CD4-positive, CD25-positive, alpha-beta regulatory T cell (primary cell): ENCODE measurements at regions not wholly inside any gene's neighbourhood (a gene's known extent, or its start where the extent isn't known, plus 50 kb on each side); places are given as distances from the start of the nearest gene placed in this dataset.

Experiments used
- ATAC-seq, 2 donors: fragments of 150-1000 bp; cut with Tn5 transposase; one replicate each; pipeline ENCODE4 v1.10.0; 2021; ENCODE audit warnings: low read depth in 2 of 2, moderate number of reproducible peaks in 2 of 2, moderate library complexity in 1 of 2
- DNase-seq, 3 donors: peaks; one replicate each; pipeline versions ENCODE4 v3.0.0 to v3.0.0-alpha.2; 2012 to 2022; ENCODE audit warnings: mixed read lengths in 1 of 3
- H3K27ac ChIP-seq: one replicate; pipeline ENCODE4 v1.7.0; 2013; ENCODE audit warnings: mild to moderate bottlenecking, low read length; ENCODE audit not compliant: insufficient read depth, poor library complexity, severe bottlenecking
- H3K27me3 ChIP-seq: one replicate; pipeline ENCODE4 v1.7.0; 2013; ENCODE audit warnings: low read length; ENCODE audit not compliant: control insufficient read depth, insufficient read depth
- H3K36me3 ChIP-seq: one replicate; pipeline ENCODE4 v1.7.0; 2013; ENCODE audit warnings: mild to moderate bottlenecking, low read length, moderate library complexity; ENCODE audit not compliant: control insufficient read depth, insufficient read depth
- H3K4me1 ChIP-seq: 2 replicates; pipeline ENCODE4 v1.7.0; 2013; ENCODE audit warnings: mild to moderate bottlenecking, low read length; ENCODE audit not compliant: insufficient read depth, control insufficient read depth, poor library complexity, severe bottlenecking
- H3K4me3 ChIP-seq: one replicate; pipeline ENCODE4 v1.7.0; 2013; ENCODE audit warnings: low read depth, mild to moderate bottlenecking, low read length, moderate library complexity
- H3K9me3 ChIP-seq, 2 experiments: 1 replicate in 1 of 2; 2 replicates in 1 of 2; pipeline ENCODE4 v1.7.0; 2013; ENCODE audit warnings: low read length in 2 of 2, mild to moderate bottlenecking in 1 of 2, moderate library complexity in 1 of 2; ENCODE audit not compliant: control insufficient read depth in 2 of 2
- H3K27ac Mint-ChIP-seq, 3 donors: one replicate each; pipeline ENCODE4 v1.8.0; 2020 to 2022; ENCODE audit warnings: mild to moderate bottlenecking in 3 of 3, mixed read lengths in 3 of 3, moderate library complexity in 2 of 3
- H3K27me3 Mint-ChIP-seq: one replicate; pipeline ENCODE4 v1.8.0; 2022; ENCODE audit warnings: mild to moderate bottlenecking, mixed read lengths
- H3K36me3 Mint-ChIP-seq: one replicate; pipeline ENCODE4 v1.8.0; 2020; ENCODE audit warnings: mixed read lengths
- H3K4me1 Mint-ChIP-seq, 4 donors: one replicate each; pipeline ENCODE4 v1.8.0; 2020 to 2022; ENCODE audit warnings: mixed read lengths in 4 of 4, mild to moderate bottlenecking in 1 of 4
- H3K4me3 Mint-ChIP-seq, 4 donors: one replicate each; pipeline ENCODE4 v1.8.0; 2020 to 2022; ENCODE audit warnings: mild to moderate bottlenecking in 4 of 4, mixed read lengths in 4 of 4, moderate library complexity in 3 of 4
- H3K9me3 Mint-ChIP-seq, 7 donors: one replicate each; pipeline ENCODE4 v1.8.0; 2020 to 2022; ENCODE audit warnings: mixed read lengths in 7 of 7, mild to moderate bottlenecking in 3 of 7, moderate library complexity in 2 of 7

- no peak overlapping the region for H3K27ac Mint-ChIP-seq
- peaks cover 18% of the 10 kb centered on the region for H3K27me3 Mint-ChIP-seq
- DNase-seq, result no peak
- H3K9me3 ChIP-seq, result no peaks in the 10 kb centered on the region
- H3K4me3 Mint-ChIP-seq, result no peak overlapping the region
- no peaks in the 10 kb centered on the region for H3K36me3 Mint-ChIP-seq
- no peaks in the 10 kb centered on the region for H3K4me1 ChIP-seq
- peaks cover 0 to 3% (median 0%) of the 10 kb centered on the region in 7 donors for H3K9me3 Mint-ChIP-seq
- no peak for ATAC-seq
- H3K4me1 Mint-ChIP-seq, result no peaks in the 10 kb centered on the region
- H3K27me3 ChIP-seq, result peaks cover 7% of the 10 kb centered on the region
- H3K4me3 ChIP-seq, result no peak overlapping the region
- no peaks in the 10 kb centered on the region for H3K36me3 ChIP-seq
- no peak overlapping the region for H3K27ac ChIP-seq
Observed at GRCh38 chr1:38546636-38547035, 312.9 kb downstream of the RRAGC start.

GRCh38 chr1:38541223-38541622 is 318.3 kb downstream of the RRAGC start:
- Mint-ChIP-seq H3K9me3 (peaks cover 0 to 3% (median 0%) of the 10 kb centered on the region in 7 donors), H3K36me3 (no peaks in the 10 kb centered on the region), H3K27me3 (peaks cover 21% of the 10 kb centered on the region), H3K4me1 (no peaks in the 10 kb centered on the region), H3K27ac (no peak overlapping the region), H3K4me3 (no peak overlapping the region)
- ATAC-seq (no peak), DNase-seq (no peak)
- Histone ChIP-seq H3K27me3 (peaks cover 13% of the 10 kb centered on the region), H3K9me3 (no peaks in the 10 kb centered on the region), H3K27ac (no peak overlapping the region), H3K4me3 (no peak overlapping the region), H3K36me3 (no peaks in the 10 kb centered on the region), H3K4me1 (no peaks in the 10 kb centered on the region)

- no peak overlapping the region for H3K27ac ChIP-seq
- no peaks in the 10 kb centered on the region for H3K4me1 Mint-ChIP-seq
- H3K27me3 ChIP-seq, result peaks cover 13% of the 10 kb centered on the region
- H3K36me3 ChIP-seq, result no peaks in the 10 kb centered on the region
- DNase-seq, result no peak
- no peak overlapping the region for H3K4me3 Mint-ChIP-seq
- no peak for ATAC-seq
- no peak overlapping the region for H3K4me3 ChIP-seq
- no peaks in the 10 kb centered on the region for H3K36me3 Mint-ChIP-seq
- no peaks in the 10 kb centered on the region for H3K4me1 ChIP-seq
- no peak overlapping the region for H3K27ac Mint-ChIP-seq
- H3K27me3 Mint-ChIP-seq, result peaks cover 18% of the 10 kb centered on the region
- H3K9me3 Mint-ChIP-seq, result peaks cover 0 to 3% (median 0%) of the 10 kb centered on the region in 7 donors
- no peaks in the 10 kb centered on the region for H3K9me3 ChIP-seq
Observed at GRCh38 chr1:38539931-38540330, 319.6 kb downstream of the RRAGC start.

GRCh38 chr1:38538834-38539233 is 320.7 kb downstream of the RRAGC start:
- Histone ChIP-seq H3K9me3 (no peaks in the 10 kb centered on the region), H3K36me3 (no peaks in the 10 kb centered on the region), H3K4me3 (no peak overlapping the region), H3K4me1 (no peaks in the 10 kb centered on the region), H3K27me3 (peaks cover 11% of the 10 kb centered on the region), H3K27ac (no peak overlapping the region)
- ATAC-seq (no peak), DNase-seq (no peak)
- no peaks in the 10 kb centered on the region for H3K36me3 Mint-ChIP-seq
- peaks cover 0 to 3% (median 0%) of the 10 kb centered on the region in 4 donors for H3K4me1 Mint-ChIP-seq
- H3K4me3 Mint-ChIP-seq, result no peak overlapping the region
- peaks cover 15% of the 10 kb centered on the region for H3K27me3 Mint-ChIP-seq
- H3K9me3 Mint-ChIP-seq, result peaks cover 0 to 1% (median 0%) of the 10 kb centered on the region in 7 donors
- H3K27ac Mint-ChIP-seq, result no peak overlapping the region

- H3K9me3 ChIP-seq, result no peaks in the 10 kb centered on the region
- Mint-ChIP-seq H3K4me1 (peaks cover 0 to 3% (median 0%) of the 10 kb centered on the region in 4 donors), H3K36me3 (no peaks in the 10 kb centered on the region), H3K27ac (no peak overlapping the region), H3K27me3 (peaks cover 11% of the 10 kb centered on the region), H3K9me3 (no peaks in the 10 kb centered on the region), H3K4me3 (no peak overlapping the region)
- ATAC-seq (no peak), DNase-seq (no peak)
- H3K4me1 ChIP-seq, result no peaks in the 10 kb centered on the region
- H3K4me3 ChIP-seq, result no peak overlapping the region
- H3K36me3 ChIP-seq, result no peaks in the 10 kb centered on the region
- H3K27me3 ChIP-seq, result peaks cover 8% of the 10 kb centered on the region
- H3K27ac ChIP-seq, result no peak overlapping the region
Observed at GRCh38 chr1:38536089-38536488, 323.5 kb downstream of the RRAGC start.

- no peaks in the 10 kb centered on the region for H3K4me1 ChIP-seq
- peaks cover 5% of the 10 kb centered on the region for H3K27me3 ChIP-seq
- peaks cover 15% of the 10 kb centered on the region for H3K27me3 Mint-ChIP-seq
- H3K27ac ChIP-seq, result no peak overlapping the region
- DNase-seq (no peak), ATAC-seq (no peak)
- no peaks in the 10 kb centered on the region for H3K36me3 Mint-ChIP-seq
- no peak overlapping the region for H3K27ac Mint-ChIP-seq
- no peaks in the 10 kb centered on the region for H3K36me3 ChIP-seq
- no peak overlapping the region for H3K4me3 Mint-ChIP-seq
- peaks cover 0 to 3% (median 0%) of the 10 kb centered on the region in 4 donors for H3K4me1 Mint-ChIP-seq
- no peaks in the 10 kb centered on the region for H3K9me3 ChIP-seq
- no peaks in the 10 kb centered on the region for H3K9me3 Mint-ChIP-seq
- no peak overlapping the region for H3K4me3 ChIP-seq
Observed at GRCh38 chr1:38534473-38534823, 325.1 kb downstream of the RRAGC start.

- H3K27ac Mint-ChIP-seq, result no peak overlapping the region
- H3K4me1 Mint-ChIP-seq, result peaks cover 0 to 3% (median 0%) of the 10 kb centered on the region in 4 donors
- no peaks in the 10 kb centered on the region for H3K9me3 Mint-ChIP-seq
- Histone ChIP-seq H3K4me1 (no peaks in the 10 kb centered on the region), H3K4me3 (no peak overlapping the region), H3K27me3 (peaks cover 5% of the 10 kb centered on the region), H3K27ac (no peak overlapping the region), H3K9me3 (no peaks in the 10 kb centered on the region), H3K36me3 (no peaks in the 10 kb centered on the region)
- H3K27me3 Mint-ChIP-seq, result peaks cover 15% of the 10 kb centered on the region
- H3K4me3 Mint-ChIP-seq, result no peak overlapping the region
- no peaks in the 10 kb centered on the region for H3K36me3 Mint-ChIP-seq
- ATAC-seq (no peak), DNase-seq (no peak)
Observed at GRCh38 chr1:38533772-38534472, 325.6 kb downstream of the RRAGC start.

GRCh38 chr1:38530957-38531356 is 328.6 kb downstream of the RRAGC start:
- no peak for ATAC-seq
- Mint-ChIP-seq H3K4me3 (no peak overlapping the region), H3K36me3 (no peaks in the 10 kb centered on the region), H3K27ac (peak overlapping the region in 1 of 3 donors; percentile 36), H3K9me3 (peaks cover 0 to 4% (median 0%) of the 10 kb centered on the region in 7 donors), H3K27me3 (peaks cover 14% of the 10 kb centered on the region), H3K4me1 (peaks cover 7 to 12% (median 10%) of the 10 kb centered on the region in 4 donors)
- Histone ChIP-seq H3K36me3 (no peaks in the 10 kb centered on the region), H3K4me1 (peaks cover 6% of the 10 kb centered on the region), H3K27me3 (no peaks in the 10 kb centered on the region), H3K27ac (no peak overlapping the region), H3K4me3 (no peak overlapping the region), H3K9me3 (no peaks in the 10 kb centered on the region)
- DNase-seq, result no peak
